ENCODE measurements at regions not wholly inside any gene's neighbourhood (a gene's known extent, or its start where the extent isn't known, plus 50 kb on each side); places are given as distances from the start of the nearest gene placed in this dataset.

- Histone ChIP-seq H3K4me3 (no peak overlapping the region), H3K27ac (no peak overlapping the region)
- TF ChIP-seq CTCF (IDR thresholded peaks at IDR 0.05) = no peak
- DNase-seq (ENCODE audit: low spot score) = no peak
Observed at GRCh38 chr6:138716971-138717665, 56.5 kb upstream of the CCDC28A start.

GRCh38 chr6:138719011-138719635, 54.4 kb upstream of the CCDC28A start:
- TF ChIP-seq CTCF (IDR thresholded peaks at IDR 0.05) = no peak
- DNase-seq (ENCODE audit: low spot score) = no peak
- Histone ChIP-seq H3K4me3 (no peak overlapping the region), H3K27ac (peak overlapping the region in 1 of 2 donors; percentile 51)

DNA sequence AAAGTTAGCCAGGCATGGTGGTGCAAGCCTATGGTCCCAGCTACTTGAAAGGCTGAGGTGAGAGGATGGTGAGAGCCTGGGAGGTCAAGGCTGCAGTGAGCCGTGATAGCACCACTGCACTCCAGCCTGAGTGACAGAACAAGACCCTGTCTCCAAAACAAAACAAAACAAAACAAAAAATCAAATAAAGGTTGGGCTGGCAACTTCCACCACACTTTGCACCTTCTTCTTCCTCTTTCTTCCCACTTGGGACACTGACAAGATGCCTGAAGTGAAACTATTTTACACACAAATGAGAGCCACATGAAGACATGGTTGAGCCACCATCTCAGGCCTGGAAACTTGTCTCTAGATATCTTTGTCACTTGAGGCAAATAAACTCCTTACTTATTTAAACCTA, 53.8 kb upstream of the CCDC28A start:
- Histone ChIP-seq H3K27ac (peak overlapping the region in 1 of 2 donors; percentile 51), H3K4me3 (no peak overlapping the region)
- DNase-seq (ENCODE audit: low spot score) = no peak
- TF ChIP-seq CTCF (IDR thresholded peaks at IDR 0.05) = no peak

DNA sequence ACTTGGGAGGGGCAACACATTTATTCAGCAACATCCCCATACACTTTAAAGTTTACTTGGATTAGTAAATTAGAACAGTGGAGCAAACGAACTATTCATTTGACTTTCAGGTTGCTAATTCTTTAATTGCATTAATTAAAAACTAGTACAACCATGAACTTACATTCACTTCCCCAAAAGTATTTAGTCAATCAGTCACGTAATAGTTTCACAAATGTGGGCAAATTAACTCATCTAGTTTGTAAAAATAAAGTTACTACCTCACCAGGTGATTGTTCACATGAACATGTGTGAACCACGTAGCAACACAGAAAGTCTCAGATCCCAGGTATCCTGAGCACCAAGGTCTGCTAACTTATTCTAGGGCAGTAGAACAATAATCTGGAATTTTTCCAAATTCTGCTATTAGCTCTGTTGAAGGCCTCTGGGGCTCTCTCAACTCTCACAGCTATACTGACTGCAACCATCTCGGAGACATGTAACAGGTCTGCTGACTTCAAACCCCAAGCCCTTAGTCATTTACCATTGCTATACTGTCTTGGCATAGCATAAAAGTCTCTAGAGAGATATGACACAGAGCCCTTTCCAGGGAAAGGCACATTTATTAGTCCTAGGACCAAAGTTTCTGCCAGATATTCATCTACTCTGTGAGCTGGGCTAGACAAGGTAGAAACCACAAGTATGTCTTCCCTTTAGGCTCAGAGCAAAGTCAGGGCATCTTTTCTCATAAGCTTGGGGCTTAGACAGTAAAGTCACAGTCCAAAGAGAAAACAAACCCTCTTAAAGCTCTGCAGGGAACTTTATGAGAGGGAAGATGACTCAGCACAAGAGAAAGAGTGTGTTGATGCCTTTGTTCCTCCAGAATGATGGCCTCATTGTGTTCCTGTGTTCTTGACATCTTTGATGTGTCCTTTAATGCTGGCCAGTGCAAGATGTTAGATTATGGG, 50.9 kb upstream of the CCDC28A start:
- no peak for TF ChIP-seq CTCF (IDR thresholded peaks at IDR 0.05)
- no peak overlapping the region for H3K4me3 ChIP-seq
- DNase-seq (ENCODE audit: low spot score) = no peak
- H3K27ac ChIP-seq = no peak overlapping the region
